Naive thymus-derived CD4-positive, alpha-beta T cell (primary cell): ENCODE measurements at regions not wholly inside any gene's neighbourhood (a gene's known extent, or its start where the extent isn't known, plus 50 kb on each side); places are given as distances from the start of the nearest gene placed in this dataset.
A peak's percentile ranks its signal among the peaks of the same experiment; 100 is the strongest.

Source experiments
- ATAC-seq: fragments of 150-1000 bp; cut with Tn5 transposase; 2 replicates; pipeline ENCODE4 v1.10.0; 2021; ENCODE audit warnings: mild to moderate bottlenecking, moderate library complexity
- CTCF ChIA-PET: fragments of 350-600 bp; sonication (Branson Sonifier 250); formaldehyde crosslinking; loops from one replicate; lab custom pipeline; 2021; ENCODE audit warnings: antibody characterized with exemption; lab: Charles Lee
- POLR2A ChIA-PET: fragments of 350-600 bp; sonication (Branson Sonifier 250); formaldehyde crosslinking; loops from one replicate; lab custom pipeline; 2021; ENCODE audit warnings: antibody characterized with exemption, inconsistent platforms; lab: Charles Lee
- DNase-seq, 9 donors: peaks; one replicate each; pipeline versions ENCODE4 v3.0.0 to v3.0.0-alpha.2; 2020 to 2022; ENCODE audit warnings: mixed read lengths in 1 of 9
- H3K27ac ChIP-seq: one replicate; pipeline ENCODE4 v1.7.0; 2013; ENCODE audit warnings: mild to moderate bottlenecking, low read depth, low read length, moderate library complexity
- H3K27me3 ChIP-seq, 2 donors: one replicate each; pipeline ENCODE4 v1.7.0; 2013; ENCODE audit warnings: low read length in 2 of 2, mild to moderate bottlenecking in 2 of 2, moderate library complexity in 2 of 2; ENCODE audit not compliant: control insufficient read depth in 2 of 2, insufficient read depth in 2 of 2
- H3K36me3 ChIP-seq, 3 experiments: 1 replicate in 2 of 3; 2 replicates in 1 of 3; pipeline ENCODE4 v1.7.0; 2013; ENCODE audit warnings: low read length in 3 of 3, mild to moderate bottlenecking in 3 of 3, moderate library complexity in 1 of 3; ENCODE audit not compliant: insufficient read depth in 3 of 3, control insufficient read depth in 2 of 3
- H3K4me1 ChIP-seq, 2 donors: one replicate each; pipeline ENCODE4 v1.7.0; 2013; ENCODE audit warnings: low read length in 2 of 2, mild to moderate bottlenecking in 2 of 2, moderate library complexity in 1 of 2; ENCODE audit not compliant: control insufficient read depth in 2 of 2, insufficient read depth in 2 of 2
- H3K4me3 ChIP-seq: 2 replicates; pipeline ENCODE4 v1.7.0; 2013; ENCODE audit warnings: mild to moderate bottlenecking, low read length
- H3K9me3 ChIP-seq, 3 experiments: 1 replicate in 2 of 3; 2 replicates in 1 of 3; pipeline ENCODE4 v1.7.0; 2013; ENCODE audit warnings: low read length in 3 of 3; ENCODE audit not compliant: control insufficient read depth in 2 of 3
- H3K27ac Mint-ChIP-seq, 9 donors: one replicate each; pipeline ENCODE4 v1.8.0; 2020 to 2022; ENCODE audit warnings: mixed read lengths in 9 of 9, mild to moderate bottlenecking in 8 of 9, moderate library complexity in 5 of 9, inconsistent platforms in 2 of 9
- H3K27me3 Mint-ChIP-seq, 5 donors: one replicate each; pipeline ENCODE4 v1.8.0; 2021 to 2022; ENCODE audit warnings: mixed read lengths in 5 of 5, mild to moderate bottlenecking in 1 of 5
- H3K36me3 Mint-ChIP-seq, 5 donors: one replicate each; pipeline ENCODE4 v1.8.0; 2020 to 2022; ENCODE audit warnings: mixed read lengths in 5 of 5, mild to moderate bottlenecking in 3 of 5, inconsistent platforms in 1 of 5
- H3K4me1 Mint-ChIP-seq, 7 donors: one replicate each; pipeline ENCODE4 v1.8.0; 2020 to 2022; ENCODE audit warnings: mixed read lengths in 7 of 7, mild to moderate bottlenecking in 3 of 7, inconsistent platforms in 1 of 7
- H3K4me3 Mint-ChIP-seq, 10 donors: one replicate each; pipeline ENCODE4 v1.8.0; 2020 to 2022; ENCODE audit warnings: mild to moderate bottlenecking in 10 of 10, mixed read lengths in 10 of 10, moderate library complexity in 6 of 10, inconsistent platforms in 2 of 10
- H3K9me3 Mint-ChIP-seq, 11 donors: one replicate each; pipeline ENCODE4 v1.8.0; 2020 to 2022; ENCODE audit warnings: mixed read lengths in 11 of 11, mild to moderate bottlenecking in 4 of 11, inconsistent platforms in 1 of 11, moderate library complexity in 1 of 11
- intact Hi-C, 2 donors: fragments of 100-400 bp; cut with micrococcal nuclease; formaldehyde crosslinking; loops; one replicate each; pipeline ENCODE4 v1.15.1; 2023

DNA sequence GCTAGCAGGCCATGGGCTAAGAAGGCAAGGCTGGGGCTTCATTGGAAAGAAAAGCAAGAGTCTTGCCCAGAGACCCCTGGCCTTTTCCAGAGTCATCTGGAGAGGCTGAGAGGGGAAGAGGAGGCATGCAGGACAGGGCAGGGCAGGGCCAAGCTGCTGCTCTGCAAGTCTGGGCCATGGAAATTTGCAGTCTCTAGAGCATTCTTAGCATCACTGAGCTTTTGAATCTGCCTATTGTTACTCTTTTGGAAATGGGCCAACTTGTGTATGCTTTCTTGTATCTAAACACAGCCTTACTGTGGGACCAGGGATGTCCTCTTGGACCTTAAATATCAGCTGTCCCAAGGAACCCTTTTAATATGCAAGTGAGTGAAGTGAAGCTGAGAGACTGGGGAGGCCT lies 560.5 kb downstream of the MID1IP1 start:
- ChIA-PET CTCF (no interaction called here), POLR2A (no interaction called here)
- Histone ChIP-seq H3K36me3 (no peaks in the 10 kb centered on the region), H3K27me3 (no peaks in the 10 kb centered on the region), H3K4me3 (no peak overlapping the region), H3K4me1 (no peaks in the 10 kb centered on the region), H3K9me3 (no peaks in the 10 kb centered on the region), H3K27ac (no peak overlapping the region)
- no peak overlapping the region for H3K27ac Mint-ChIP-seq
- H3K9me3 Mint-ChIP-seq, result peaks cover 0 to 3% (median 0%) of the 10 kb centered on the region in 11 donors
- H3K36me3 Mint-ChIP-seq, result peaks cover 0 to 2% (median 0%) of the 10 kb centered on the region in 5 donors
- no peak for DNase-seq
- no peak for ATAC-seq
- no peak overlapping the region for H3K4me3 Mint-ChIP-seq
- intact Hi-C loops, result no loop called here
- H3K4me1 Mint-ChIP-seq, result peaks cover 0 to 15% (median 9%) of the 10 kb centered on the region in 7 donors
- H3K27me3 Mint-ChIP-seq, result no peaks in the 10 kb centered on the region

DNA sequence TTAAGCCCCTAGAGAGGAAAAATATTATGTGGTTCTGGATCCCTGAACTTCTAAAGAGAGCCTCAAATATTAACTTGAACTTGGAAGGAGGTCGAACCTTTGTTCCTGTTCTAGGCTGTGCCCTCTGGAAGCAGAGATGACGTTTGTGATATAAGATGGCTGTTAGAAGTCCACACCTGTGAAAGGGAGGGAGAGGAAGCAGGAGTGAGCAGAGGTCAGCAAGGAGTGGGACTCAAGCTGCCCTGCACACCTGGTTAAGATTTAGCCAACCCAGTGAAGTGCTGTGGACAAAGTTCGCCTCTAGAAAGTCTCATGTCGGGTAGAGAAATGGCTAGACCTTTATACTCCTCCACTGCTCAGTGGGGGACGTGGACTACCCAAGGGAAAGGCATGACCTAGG lies 566.2 kb downstream of the MID1IP1 start:
- ATAC-seq (no peak), DNase-seq (no peak)
- peaks cover 0 to 8% (median 0%) of the 10 kb centered on the region in 11 donors for H3K9me3 Mint-ChIP-seq
- H3K4me1 ChIP-seq, result no peaks in the 10 kb centered on the region
- POLR2A ChIA-PET, result no interaction called here
- no peaks in the 10 kb centered on the region for H3K27me3 Mint-ChIP-seq
- no peak overlapping the region for H3K27ac Mint-ChIP-seq
- CTCF ChIA-PET, result no interaction called here
- intact Hi-C loops, result no loop called here
- H3K4me3 Mint-ChIP-seq, result no peak overlapping the region
- no peaks in the 10 kb centered on the region for H3K36me3 ChIP-seq
- no peaks in the 10 kb centered on the region for H3K9me3 ChIP-seq
- peaks cover 0 to 2% (median 0%) of the 10 kb centered on the region in 5 donors for H3K36me3 Mint-ChIP-seq
- peaks cover 0 to 13% (median 6%) of the 10 kb centered on the region in 7 donors for H3K4me1 Mint-ChIP-seq
- H3K4me3 ChIP-seq, result no peak overlapping the region
- H3K27ac ChIP-seq, result no peak overlapping the region
- H3K27me3 ChIP-seq, result no peaks in the 10 kb centered on the region

DNA sequence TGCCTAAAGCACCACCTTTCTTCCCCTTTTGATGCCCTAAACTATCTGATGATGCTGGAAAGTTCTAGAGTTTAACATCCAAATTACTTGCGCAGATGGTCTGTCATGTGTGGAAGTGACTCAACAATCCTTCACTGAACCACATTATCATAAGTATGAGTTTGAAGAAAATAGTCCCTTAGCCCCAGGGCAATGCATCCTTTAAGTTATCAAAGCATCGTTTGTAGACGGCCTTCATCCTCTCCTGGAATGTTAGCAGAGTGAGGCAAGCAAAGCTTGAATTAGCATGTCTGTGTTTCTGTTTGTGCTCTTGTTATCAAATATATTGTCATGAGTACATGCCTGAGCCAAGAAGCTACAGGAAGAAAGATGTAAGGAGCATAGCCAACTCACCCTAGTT lies 570.9 kb downstream of the MID1IP1 start:
- Mint-ChIP-seq H3K4me3 (no peak overlapping the region), H3K4me1 (no peaks in the 10 kb centered on the region), H3K36me3 (no peaks in the 10 kb centered on the region), H3K27me3 (no peaks in the 10 kb centered on the region), H3K9me3 (peaks cover 0 to 7% (median 0%) of the 10 kb centered on the region in 11 donors), H3K27ac (no peak overlapping the region)
- H3K36me3 ChIP-seq, result no peaks in the 10 kb centered on the region
- H3K9me3 ChIP-seq, result no peaks in the 10 kb centered on the region
- H3K4me3 ChIP-seq, result no peak overlapping the region
- CTCF ChIA-PET, result no interaction called here
- ATAC-seq (no peak), DNase-seq (no peak)
- no peaks in the 10 kb centered on the region for H3K4me1 ChIP-seq
- intact Hi-C loops, result loop anchor here in 1 of 2 donors (10.0 kb wide), 1 partner anchor 107 kb away; no protein-coding TSS in a partner anchor
- POLR2A ChIA-PET, result no interaction called here
- H3K27ac ChIP-seq, result no peak overlapping the region
- H3K27me3 ChIP-seq, result no peaks in the 10 kb centered on the region

DNA sequence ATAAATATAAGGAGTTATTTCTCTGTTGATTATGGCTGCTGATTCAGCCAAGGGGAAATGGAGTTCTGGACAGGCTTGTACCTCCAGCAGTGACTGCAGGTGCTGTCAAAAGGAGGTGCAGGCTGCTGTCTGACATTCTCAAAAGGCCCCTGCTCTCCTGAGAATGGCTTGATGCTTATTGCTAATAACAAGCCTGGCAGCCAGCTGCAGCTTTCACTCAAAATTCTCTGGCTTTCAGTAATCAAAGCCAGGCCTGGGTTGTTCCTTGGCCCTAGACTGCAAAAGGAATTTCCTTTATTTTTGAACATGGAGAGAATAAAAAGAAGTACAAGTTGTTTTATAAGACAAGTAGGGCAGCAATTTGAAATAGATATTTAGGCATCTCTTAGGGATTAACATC lies 575.9 kb downstream of the MID1IP1 start:
- H3K27ac Mint-ChIP-seq, result peak overlapping the region in 1 of 9 donors; percentile 28
- peaks cover 0 to 6% (median 0%) of the 10 kb centered on the region in 11 donors for H3K9me3 Mint-ChIP-seq
- H3K4me1 ChIP-seq, result no peaks in the 10 kb centered on the region
- H3K4me1 Mint-ChIP-seq, result peaks cover 0 to 2% (median 0%) of the 10 kb centered on the region in 7 donors
- no peaks in the 10 kb centered on the region for H3K36me3 ChIP-seq
- H3K4me3 ChIP-seq, result no peak overlapping the region
- H3K27me3 Mint-ChIP-seq, result no peaks in the 10 kb centered on the region
- H3K27me3 ChIP-seq, result no peaks in the 10 kb centered on the region
- H3K36me3 Mint-ChIP-seq, result peaks cover 0 to 2% (median 0%) of the 10 kb centered on the region in 5 donors
- no peak overlapping the region for H3K27ac ChIP-seq
- intact Hi-C loops, result loop anchor here in 1 of 2 donors (10.0 kb wide), 1 partner anchor 112 kb away; no protein-coding TSS in a partner anchor
- DNase-seq (no peak), ATAC-seq (no peak)
- H3K4me3 Mint-ChIP-seq, result no peak overlapping the region
- ChIA-PET CTCF (no interaction called here), POLR2A (no interaction called here)
- H3K9me3 ChIP-seq, result no peaks in the 10 kb centered on the region

- Mint-ChIP-seq H3K9me3 (peaks cover 0 to 5% (median 0%) of the 10 kb centered on the region in 11 donors), H3K36me3 (peaks cover 0 to 2% (median 0%) of the 10 kb centered on the region in 5 donors), H3K4me1 (peaks cover 0 to 2% (median 0%) of the 10 kb centered on the region in 7 donors), H3K27me3 (no peaks in the 10 kb centered on the region), H3K4me3 (no peak overlapping the region), H3K27ac (peak overlapping the region in 1 of 9 donors; percentile 67)
- DNase-seq (no peak), ATAC-seq (no peak)
- H3K4me1 ChIP-seq, result no peaks in the 10 kb centered on the region
- H3K27me3 ChIP-seq, result no peaks in the 10 kb centered on the region
- H3K27ac ChIP-seq, result no peak overlapping the region
- ChIA-PET CTCF (no interaction called here), POLR2A (no interaction called here)
- intact Hi-C loops, result loop anchor here in 1 of 2 donors (10.0 kb wide), 1 partner anchor 113 kb away; no protein-coding TSS in a partner anchor
- no peaks in the 10 kb centered on the region for H3K36me3 ChIP-seq
- no peaks in the 10 kb centered on the region for H3K9me3 ChIP-seq
- H3K4me3 ChIP-seq, result no peak overlapping the region
These were observed 576.5 kb downstream of the MID1IP1 start for GRCh38 chrX:39377773-39378172.

DNA sequence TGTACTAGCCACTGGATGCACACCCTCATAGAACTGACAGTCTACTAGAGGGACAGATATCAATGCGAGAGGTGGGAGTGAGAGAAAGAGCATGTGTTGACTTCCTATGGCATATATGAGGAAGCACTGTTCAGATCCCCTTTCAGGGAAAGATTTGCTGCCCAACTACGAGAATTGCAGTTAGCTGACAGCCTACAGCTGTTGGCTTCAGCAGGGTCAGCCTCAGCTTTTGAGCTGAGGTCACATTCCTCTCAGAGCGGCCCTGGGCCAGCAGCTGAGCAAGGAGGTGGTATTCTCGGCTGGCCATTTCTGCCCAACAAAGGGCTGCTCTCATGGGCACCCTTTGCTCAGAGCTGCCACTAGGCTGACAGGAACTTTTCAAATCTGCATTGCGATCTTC lies 580.2 kb downstream of the MID1IP1 start:
- intact Hi-C loops, result no loop called here
- Mint-ChIP-seq H3K36me3 (peaks cover 0 to 2% (median 0%) of the 10 kb centered on the region in 5 donors), H3K27ac (peak overlapping the region in 1 of 9 donors; percentile 56), H3K4me3 (no peak overlapping the region), H3K9me3 (peaks cover 0 to 3% (median 0%) of the 10 kb centered on the region in 11 donors), H3K27me3 (no peaks in the 10 kb centered on the region), H3K4me1 (peaks cover 0 to 7% (median 5%) of the 10 kb centered on the region in 7 donors)
- Histone ChIP-seq H3K27ac (no peak overlapping the region), H3K4me3 (no peak overlapping the region), H3K9me3 (no peaks in the 10 kb centered on the region), H3K4me1 (no peaks in the 10 kb centered on the region), H3K36me3 (no peaks in the 10 kb centered on the region), H3K27me3 (no peaks in the 10 kb centered on the region)
- CTCF ChIA-PET, result no interaction called here
- ATAC-seq (no peak), DNase-seq (no peak)
- POLR2A ChIA-PET, result interaction anchor here (1.2 kb wide), 1 partner anchor 37 kb away, joined by 3 read pairs; no protein-coding TSS in a partner anchor

DNA sequence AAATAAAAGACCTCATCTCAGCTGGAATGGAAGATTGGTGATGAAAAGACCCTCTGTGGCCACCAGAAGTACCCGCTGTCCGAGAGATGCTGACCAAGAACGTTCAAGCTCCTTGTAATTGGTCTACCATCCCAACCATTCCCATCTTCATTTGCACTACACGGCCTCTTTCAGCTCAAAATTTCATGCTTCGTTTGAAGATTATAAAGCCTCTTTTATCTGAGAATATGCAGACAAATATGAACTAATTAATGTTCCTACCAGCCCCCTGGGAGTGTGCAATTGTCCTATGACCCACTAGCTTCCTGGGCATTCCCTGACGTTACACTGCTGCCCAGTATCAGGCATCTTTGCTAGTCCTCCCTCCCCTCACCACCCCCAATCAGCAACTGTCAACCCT lies 583.7 kb downstream of the MID1IP1 start:
- Histone ChIP-seq H3K4me3 (no peak overlapping the region), H3K36me3 (no peaks in the 10 kb centered on the region), H3K4me1 (no peaks in the 10 kb centered on the region), H3K27ac (no peak overlapping the region), H3K27me3 (no peaks in the 10 kb centered on the region), H3K9me3 (no peaks in the 10 kb centered on the region)
- no peak overlapping the region for H3K4me3 Mint-ChIP-seq
- peaks cover 0 to 2% (median 0%) of the 10 kb centered on the region in 11 donors for H3K9me3 Mint-ChIP-seq
- no peaks in the 10 kb centered on the region for H3K36me3 Mint-ChIP-seq
- ATAC-seq (no peak), DNase-seq (no peak)
- no peaks in the 10 kb centered on the region for H3K27me3 Mint-ChIP-seq
- H3K4me1 Mint-ChIP-seq, result peaks cover 0 to 7% (median 5%) of the 10 kb centered on the region in 7 donors
- no peak overlapping the region for H3K27ac Mint-ChIP-seq
- intact Hi-C loops, result no loop called here
- ChIA-PET CTCF (no interaction called here), POLR2A (no interaction called here)
